ENCODE measurements at regions not wholly inside any gene's neighbourhood (a gene's known extent, or its start where the extent isn't known, plus 50 kb on each side); places are given as distances from the start of the nearest gene placed in this dataset.

- Histone ChIP-seq H3K27me3 (ENCODE audit: control insufficient read depth in 1 of 2, insufficient read depth in 1 of 2, low read length in 2 of 2) (peaks cover 0 to 27% of the 10 kb centered on the region in 2 experiments), H4K91ac (ENCODE audit: low read length) (no peak overlapping the region), H3K27ac (ENCODE audit: low read length, poor library complexity, severe bottlenecking) (no peak overlapping the region), H3K36me3 (ENCODE audit: control insufficient read depth in 1 of 2, insufficient read depth in 2 of 2, low read depth in 1 of 2, low read length in 2 of 2) (no peaks in the 10 kb centered on the region), H3K4me2 (ENCODE audit: low read length, poor library complexity, severe bottlenecking) (no peak overlapping the region), H2AFZ (ENCODE audit: low read depth, low read length) (no peak overlapping the region), H3K18ac (ENCODE audit: low read depth in 1 of 2, low read length in 2 of 2) (no peak overlapping the region), H3K4me3 (ENCODE audit: insufficient read depth in 1 of 2, low read depth in 1 of 2, low read length in 2 of 2) (no peak overlapping the region), H3K23ac (ENCODE audit: low read length in 2 of 2) (no peak overlapping the region), H2BK5ac (ENCODE audit: low read depth, low read length, poor library complexity, severe bottlenecking) (no peak overlapping the region), H3K9ac (ENCODE audit: low read length) (no peak overlapping the region), H3K4ac (ENCODE audit: low read depth in 1 of 2, low read length in 2 of 2) (no peak overlapping the region), H3K79me1 (replicated peaks; ENCODE audit: low read length, poor library complexity, severe bottlenecking) (no peaks in the 10 kb centered on the region), H2BK120ac (ENCODE audit: low read depth, low read length) (no peak overlapping the region), H2BK12ac (ENCODE audit: low read length in 2 of 2) (no peak overlapping the region), H2BK15ac (ENCODE audit: low read depth, poor library complexity, severe bottlenecking) (no peak overlapping the region), H4K8ac (ENCODE audit: low read length) (no peak overlapping the region), H2AK5ac (ENCODE audit: low read length, severe bottlenecking) (no peak overlapping the region), H3K14ac (ENCODE audit: low read length in 2 of 2) (no peak overlapping the region), H3K4me1 (ENCODE audit: control insufficient read depth, insufficient read depth, low read depth, low read length) (no peaks in the 10 kb centered on the region), H3K9me3 (ENCODE audit: control insufficient read depth, low read length) (peaks cover 12% of the 10 kb centered on the region)
- 100% methylated on average over 1 of the region's 2 CpGs for WGBS
- no peak for DNase-seq
Observed at GRCh38 chr18:59967878-59968277, 68.1 kb downstream of the PMAIP1 start.

- Histone ChIP-seq H3K9ac (ENCODE audit: low read length) (no peak overlapping the region), H2BK120ac (ENCODE audit: low read depth, low read length) (no peak overlapping the region), H2BK12ac (ENCODE audit: low read length in 2 of 2) (no peak overlapping the region), H2AK5ac (ENCODE audit: low read length, severe bottlenecking) (no peak overlapping the region), H2BK5ac (ENCODE audit: low read depth, low read length, poor library complexity, severe bottlenecking) (no peak overlapping the region), H3K14ac (ENCODE audit: low read length in 2 of 2) (no peak overlapping the region), H3K9me3 (ENCODE audit: control insufficient read depth, low read length) (peaks cover 12% of the 10 kb centered on the region), H4K91ac (ENCODE audit: low read length) (no peak overlapping the region), H2AFZ (ENCODE audit: low read depth, low read length) (no peak overlapping the region), H3K79me1 (replicated peaks; ENCODE audit: low read length, poor library complexity, severe bottlenecking) (no peaks in the 10 kb centered on the region), H3K27me3 (ENCODE audit: control insufficient read depth in 1 of 2, insufficient read depth in 1 of 2, low read length in 2 of 2) (peaks cover 0 to 27% of the 10 kb centered on the region in 2 experiments), H3K36me3 (ENCODE audit: control insufficient read depth in 1 of 2, insufficient read depth in 2 of 2, low read depth in 1 of 2, low read length in 2 of 2) (no peaks in the 10 kb centered on the region), H3K4me2 (ENCODE audit: low read length, poor library complexity, severe bottlenecking) (no peak overlapping the region), H3K23ac (ENCODE audit: low read length in 2 of 2) (no peak overlapping the region), H3K4me1 (ENCODE audit: control insufficient read depth, insufficient read depth, low read depth, low read length) (no peaks in the 10 kb centered on the region), H3K4ac (ENCODE audit: low read depth in 1 of 2, low read length in 2 of 2) (no peak overlapping the region), H3K18ac (ENCODE audit: low read depth in 1 of 2, low read length in 2 of 2) (no peak overlapping the region), H3K27ac (ENCODE audit: low read length, poor library complexity, severe bottlenecking) (no peak overlapping the region), H4K8ac (ENCODE audit: low read length) (no peak overlapping the region), H2BK15ac (ENCODE audit: low read depth, poor library complexity, severe bottlenecking) (no peak overlapping the region), H3K4me3 (ENCODE audit: insufficient read depth in 1 of 2, low read depth in 1 of 2, low read length in 2 of 2) (no peak overlapping the region)
- no peak for DNase-seq
- WGBS: 76% methylated on average over 2 of the region's 2 CpGs
Observed at GRCh38 chr18:59966913-59967312, 67.1 kb downstream of the PMAIP1 start.

GRCh38 chr18:59963229-59963628, 63.4 kb downstream of the PMAIP1 start:
- H3K79me1 ChIP-seq (replicated peaks; ENCODE audit: low read length, poor library complexity, severe bottlenecking): no peaks in the 10 kb centered on the region
- no peaks in the 10 kb centered on the region for H3K36me3 ChIP-seq (ENCODE audit: control insufficient read depth in 1 of 2, insufficient read depth in 2 of 2, low read depth in 1 of 2, low read length in 2 of 2)
- no peak overlapping the region for H2AFZ ChIP-seq (ENCODE audit: low read depth, low read length)
- no peak overlapping the region for H3K14ac ChIP-seq (ENCODE audit: low read length in 2 of 2)
- no peak overlapping the region for H2BK12ac ChIP-seq (ENCODE audit: low read length in 2 of 2)
- no peak overlapping the region for H3K4ac ChIP-seq (ENCODE audit: low read depth in 1 of 2, low read length in 2 of 2)
- H3K27ac ChIP-seq (ENCODE audit: low read length, poor library complexity, severe bottlenecking): no peak overlapping the region
- H3K9ac ChIP-seq (ENCODE audit: low read length): no peak overlapping the region
- H3K27me3 ChIP-seq (ENCODE audit: control insufficient read depth in 1 of 2, insufficient read depth in 1 of 2, low read length in 2 of 2): peaks cover 0 to 15% of the 10 kb centered on the region in 2 experiments
- DNase-seq: no peak
- WGBS: 100% methylated on average over 1 of the region's 5 CpGs
- H2BK5ac ChIP-seq (ENCODE audit: low read depth, low read length, poor library complexity, severe bottlenecking): no peak overlapping the region
- no peak overlapping the region for H4K91ac ChIP-seq (ENCODE audit: low read length)
- no peak overlapping the region for H4K8ac ChIP-seq (ENCODE audit: low read length)
- H2BK15ac ChIP-seq (ENCODE audit: low read depth, poor library complexity, severe bottlenecking): no peak overlapping the region
- no peaks in the 10 kb centered on the region for H3K4me1 ChIP-seq (ENCODE audit: control insufficient read depth, insufficient read depth, low read depth, low read length)
- H3K18ac ChIP-seq (ENCODE audit: low read depth in 1 of 2, low read length in 2 of 2): no peak overlapping the region
- no peak overlapping the region for H3K4me3 ChIP-seq (ENCODE audit: insufficient read depth in 1 of 2, low read depth in 1 of 2, low read length in 2 of 2)
- peaks cover 2% of the 10 kb centered on the region for H3K9me3 ChIP-seq (ENCODE audit: control insufficient read depth, low read length)
- no peak overlapping the region for H2AK5ac ChIP-seq (ENCODE audit: low read length, severe bottlenecking)
- H3K23ac ChIP-seq (ENCODE audit: low read length in 2 of 2): no peak overlapping the region
- no peak overlapping the region for H2BK120ac ChIP-seq (ENCODE audit: low read depth, low read length)
- no peak overlapping the region for H3K4me2 ChIP-seq (ENCODE audit: low read length, poor library complexity, severe bottlenecking)

- Histone ChIP-seq H3K4me1 (ENCODE audit: control insufficient read depth, insufficient read depth, low read depth, low read length) (no peaks in the 10 kb centered on the region), H3K9me3 (ENCODE audit: control insufficient read depth, low read length) (no peaks in the 10 kb centered on the region), H3K9ac (ENCODE audit: low read length) (no peak overlapping the region), H3K4ac (ENCODE audit: low read depth in 1 of 2, low read length in 2 of 2) (no peak overlapping the region), H4K91ac (ENCODE audit: low read length) (no peak overlapping the region), H3K27ac (ENCODE audit: low read length, poor library complexity, severe bottlenecking) (no peak overlapping the region), H3K36me3 (ENCODE audit: control insufficient read depth in 1 of 2, insufficient read depth in 2 of 2, low read depth in 1 of 2, low read length in 2 of 2) (no peaks in the 10 kb centered on the region), H2AFZ (ENCODE audit: low read depth, low read length) (no peak overlapping the region), H3K4me3 (ENCODE audit: insufficient read depth in 1 of 2, low read depth in 1 of 2, low read length in 2 of 2) (no peak overlapping the region), H3K79me1 (replicated peaks; ENCODE audit: low read length, poor library complexity, severe bottlenecking) (no peaks in the 10 kb centered on the region), H3K14ac (ENCODE audit: low read length in 2 of 2) (no peak overlapping the region), H2BK12ac (ENCODE audit: low read length in 2 of 2) (no peak overlapping the region), H3K27me3 (ENCODE audit: control insufficient read depth in 1 of 2, insufficient read depth in 1 of 2, low read length in 2 of 2) (peaks cover 0 to 4% of the 10 kb centered on the region in 2 experiments), H2BK120ac (ENCODE audit: low read depth, low read length) (no peak overlapping the region), H4K8ac (ENCODE audit: low read length) (no peak overlapping the region), H2BK5ac (ENCODE audit: low read depth, low read length, poor library complexity, severe bottlenecking) (no peak overlapping the region), H2BK15ac (ENCODE audit: low read depth, poor library complexity, severe bottlenecking) (no peak overlapping the region), H2AK5ac (ENCODE audit: low read length, severe bottlenecking) (no peak overlapping the region), H3K4me2 (ENCODE audit: low read length, poor library complexity, severe bottlenecking) (no peak overlapping the region), H3K23ac (ENCODE audit: low read length in 2 of 2) (no peak overlapping the region), H3K18ac (ENCODE audit: low read depth in 1 of 2, low read length in 2 of 2) (no peak overlapping the region)
- DNase-seq: no peak
- WGBS: 79% methylated on average over 4 of the region's 4 CpGs
Observed at GRCh38 chr18:59961070-59961469, 61.3 kb downstream of the PMAIP1 start.

All from mesenchymal stem cell (in vitro differentiated cells and primary cell).